Activated CD4-positive, alpha-beta T cell treated with anti-CD3 and anti-CD28 coated beads for 36 hours (primary cell): ENCODE measurements at regions not wholly inside any gene's neighbourhood (a gene's known extent, or its start where the extent isn't known, plus 50 kb on each side); places are given as distances from the start of the nearest gene placed in this dataset.

Source experiments
- ATAC-seq: fragments of 200-7000 bp; cut with Tn5 transposase; one replicate; pipeline ENCODE4 v1.10.0; 2021; ENCODE audit warnings: mild to moderate bottlenecking, moderate library complexity
- CTCF ChIA-PET: fragments of 350-600 bp; sonication (Branson Sonifier 250); formaldehyde crosslinking; loops from one replicate; lab custom pipeline; 2021; ENCODE audit warnings: antibody characterized with exemption; lab: Charles Lee
- POLR2A ChIA-PET: fragments of 350-600 bp; sonication (Branson Sonifier 250); formaldehyde crosslinking; loops from one replicate; lab custom pipeline; 2021; ENCODE audit warnings: antibody characterized with exemption, inconsistent platforms; lab: Charles Lee
- DNase-seq: peaks from one replicate; pipeline ENCODE4 v3.0.0-alpha.2; 2020
- H3K27ac Mint-ChIP-seq: one replicate; pipeline ENCODE4 v1.8.0; 2021; ENCODE audit warnings: mixed read lengths
- H3K27me3 Mint-ChIP-seq: one replicate; pipeline ENCODE4 v1.8.0; 2021; ENCODE audit warnings: mixed read lengths
- H3K36me3 Mint-ChIP-seq: one replicate; pipeline ENCODE4 v1.8.0; 2021; ENCODE audit warnings: low read depth, mixed read lengths
- H3K4me1 Mint-ChIP-seq: one replicate; pipeline ENCODE4 v1.8.0; 2021; ENCODE audit warnings: mixed read lengths
- H3K4me3 Mint-ChIP-seq: one replicate; pipeline ENCODE4 v1.8.0; 2021; ENCODE audit warnings: mild to moderate bottlenecking, moderate library complexity, mixed read lengths
- H3K9me3 Mint-ChIP-seq: one replicate; pipeline ENCODE4 v1.8.0; 2021; ENCODE audit warnings: low read depth, mixed read lengths
- intact Hi-C, 2 experiments: fragments of 100-400 bp; cut with DNase I in 1 of 2; cut with micrococcal nuclease in 1 of 2; formaldehyde crosslinking; loops; one replicate each; pipeline versions ENCODE4 v1.14.2 to v1.15.1; 2022 to 2024; cut with DNase I, micrococcal nuclease

- DNase-seq (no peak), ATAC-seq (no peak)
- POLR2A ChIA-PET, result no interaction called here
- no peak overlapping the region for H3K4me3 Mint-ChIP-seq
- H3K9me3 Mint-ChIP-seq, result peaks cover 19% of the 10 kb centered on the region
- no peaks in the 10 kb centered on the region for H3K4me1 Mint-ChIP-seq
- H3K27me3 Mint-ChIP-seq, result no peaks in the 10 kb centered on the region
- intact Hi-C loops, result no loop called here
- H3K36me3 Mint-ChIP-seq, result no peaks in the 10 kb centered on the region
- CTCF ChIA-PET, result interaction anchor here (0.6 kb wide), 1 partner anchor 22 kb away, joined by 3 read pairs; no protein-coding TSS in a partner anchor
- no peak overlapping the region for H3K27ac Mint-ChIP-seq
Measured at GRCh38 chr16:35480361-35480760, 2020.9 kb downstream of the TP53TG3F start.

GRCh38 chr16:35480988-35481387, 2021.6 kb downstream of the TP53TG3F start:
- no peak overlapping the region for H3K4me3 Mint-ChIP-seq
- ATAC-seq (no peak), DNase-seq (no peak)
- H3K27ac Mint-ChIP-seq, result no peak overlapping the region
- H3K9me3 Mint-ChIP-seq, result peaks cover 19% of the 10 kb centered on the region
- H3K36me3 Mint-ChIP-seq, result no peaks in the 10 kb centered on the region
- intact Hi-C loops, result no loop called here
- H3K27me3 Mint-ChIP-seq, result no peaks in the 10 kb centered on the region
- ChIA-PET POLR2A (no interaction called here), CTCF (no interaction called here)
- no peaks in the 10 kb centered on the region for H3K4me1 Mint-ChIP-seq

GRCh38 chr16:35485915-35486314, 2026.5 kb downstream of the TP53TG3F start:
- no peak overlapping the region for H3K27ac Mint-ChIP-seq
- no peaks in the 10 kb centered on the region for H3K4me1 Mint-ChIP-seq
- intact Hi-C loops, result no loop called here
- H3K27me3 Mint-ChIP-seq, result no peaks in the 10 kb centered on the region
- H3K4me3 Mint-ChIP-seq, result no peak overlapping the region
- ATAC-seq (no peak), DNase-seq (no peak)
- no peaks in the 10 kb centered on the region for H3K36me3 Mint-ChIP-seq
- ChIA-PET POLR2A (no interaction called here), CTCF (no interaction called here)
- peaks cover 25% of the 10 kb centered on the region for H3K9me3 Mint-ChIP-seq

GRCh38 chr16:35492225-35492624, 2032.8 kb downstream of the TP53TG3F start:
- POLR2A ChIA-PET, result no interaction called here
- no peak for ATAC-seq
- Mint-ChIP-seq H3K27me3 (no peaks in the 10 kb centered on the region), H3K27ac (no peak overlapping the region), H3K4me1 (no peaks in the 10 kb centered on the region), H3K4me3 (no peak overlapping the region), H3K36me3 (no peaks in the 10 kb centered on the region), H3K9me3 (peaks cover 27% of the 10 kb centered on the region)
- no peak for DNase-seq
- intact Hi-C loops, result no loop called here
- CTCF ChIA-PET, result no interaction called here

GRCh38 chr16:35497399-35497798, 2038.0 kb downstream of the TP53TG3F start:
- no peak overlapping the region for H3K27ac Mint-ChIP-seq
- intact Hi-C loops, result no loop called here
- POLR2A ChIA-PET, result no interaction called here

GRCh38 chr16:35506018-35506897, 2046.8 kb downstream of the TP53TG3F start:
- no peak overlapping the region for H3K27ac Mint-ChIP-seq
- no peak overlapping the region for H3K4me3 Mint-ChIP-seq
- POLR2A ChIA-PET, result no interaction called here
- CTCF ChIA-PET, result no interaction called here
- H3K36me3 Mint-ChIP-seq, result no peaks in the 10 kb centered on the region
- H3K9me3 Mint-ChIP-seq, result peaks cover 26% of the 10 kb centered on the region
- intact Hi-C loops, result no loop called here
- DNase-seq (no peak), ATAC-seq (no peak)
- no peaks in the 10 kb centered on the region for H3K4me1 Mint-ChIP-seq
- H3K27me3 Mint-ChIP-seq, result no peaks in the 10 kb centered on the region

More at GRCh38 chr16:35497399-35497798, 2038.0 kb downstream of the TP53TG3F start:
- Mint-ChIP-seq H3K9me3 (peaks cover 20% of the 10 kb centered on the region), H3K4me1 (no peaks in the 10 kb centered on the region), H3K4me3 (no peak overlapping the region), H3K27me3 (no peaks in the 10 kb centered on the region), H3K36me3 (no peaks in the 10 kb centered on the region)
- CTCF ChIA-PET, result no interaction called here
- DNase-seq, result no peak
- no peak for ATAC-seq

GRCh38 chr16:35506898-35507194, 2047.4 kb downstream of the TP53TG3F start:
- POLR2A ChIA-PET, result no interaction called here
- Mint-ChIP-seq H3K36me3 (no peaks in the 10 kb centered on the region), H3K27ac (no peak overlapping the region), H3K4me1 (no peaks in the 10 kb centered on the region), H3K4me3 (no peak overlapping the region), H3K9me3 (peaks cover 28% of the 10 kb centered on the region), H3K27me3 (no peaks in the 10 kb centered on the region)
- intact Hi-C loops, result no loop called here
- ATAC-seq (no peak), DNase-seq (no peak)
- CTCF ChIA-PET, result no interaction called here

- DNase-seq (no peak), ATAC-seq (no peak)
- H3K9me3 Mint-ChIP-seq, result peaks cover 25% of the 10 kb centered on the region
- no peak overlapping the region for H3K4me3 Mint-ChIP-seq
- intact Hi-C loops, result loop anchor here in 1 of 2 experiments (5.0 kb wide), 1 partner anchor 42 kb away; no protein-coding TSS in a partner anchor
- CTCF ChIA-PET, result no interaction called here
- H3K27ac Mint-ChIP-seq, result no peak overlapping the region
- H3K4me1 Mint-ChIP-seq, result no peaks in the 10 kb centered on the region
- POLR2A ChIA-PET, result no interaction called here
- no peaks in the 10 kb centered on the region for H3K27me3 Mint-ChIP-seq
- no peaks in the 10 kb centered on the region for H3K36me3 Mint-ChIP-seq
Measured at GRCh38 chr16:35510701-35511100, 2051.3 kb downstream of the TP53TG3F start.

- ChIA-PET POLR2A (no interaction called here), CTCF (no interaction called here)
- Mint-ChIP-seq H3K36me3 (no peaks in the 10 kb centered on the region), H3K27me3 (no peaks in the 10 kb centered on the region), H3K4me3 (no peak overlapping the region), H3K27ac (no peak overlapping the region), H3K9me3 (peaks cover 17% of the 10 kb centered on the region), H3K4me1 (no peaks in the 10 kb centered on the region)
- DNase-seq, result no peak
- intact Hi-C loops, result no loop called here
- no peak for ATAC-seq
Measured at GRCh38 chr16:35516551-35516950, 2057.1 kb downstream of the TP53TG3F start.

GRCh38 chr16:35516971-35517370, 2057.6 kb downstream of the TP53TG3F start:
- Mint-ChIP-seq H3K4me3 (no peak overlapping the region), H3K36me3 (no peaks in the 10 kb centered on the region), H3K9me3 (peaks cover 19% of the 10 kb centered on the region), H3K27ac (no peak overlapping the region), H3K4me1 (no peaks in the 10 kb centered on the region), H3K27me3 (no peaks in the 10 kb centered on the region)
- no peak for ATAC-seq
- ChIA-PET POLR2A (no interaction called here), CTCF (no interaction called here)
- intact Hi-C loops, result no loop called here
- no peak for DNase-seq

- H3K4me3 Mint-ChIP-seq, result no peak overlapping the region
- CTCF ChIA-PET, result no interaction called here
Measured at GRCh38 chr16:35523991-35524390, 2064.6 kb downstream of the TP53TG3F start.

GRCh38 chr16:35525979-35526590, 2066.7 kb downstream of the TP53TG3F start:
- DNase-seq (no peak), ATAC-seq (no peak)
- intact Hi-C loops, result no loop called here
- H3K36me3 Mint-ChIP-seq, result no peaks in the 10 kb centered on the region
- H3K27me3 Mint-ChIP-seq, result no peaks in the 10 kb centered on the region
- H3K4me3 Mint-ChIP-seq, result no peak overlapping the region
- ChIA-PET POLR2A (no interaction called here), CTCF (no interaction called here)
- no peaks in the 10 kb centered on the region for H3K4me1 Mint-ChIP-seq
- no peak overlapping the region for H3K27ac Mint-ChIP-seq
- H3K9me3 Mint-ChIP-seq, result peaks cover 21% of the 10 kb centered on the region

More at GRCh38 chr16:35523991-35524390, 2064.6 kb downstream of the TP53TG3F start:
- POLR2A ChIA-PET, result no interaction called here
- H3K36me3 Mint-ChIP-seq, result no peaks in the 10 kb centered on the region
- no peak for DNase-seq
- ATAC-seq, result no peak
- no peaks in the 10 kb centered on the region for H3K4me1 Mint-ChIP-seq
- no peak overlapping the region for H3K27ac Mint-ChIP-seq
- intact Hi-C loops, result no loop called here
- no peaks in the 10 kb centered on the region for H3K27me3 Mint-ChIP-seq
- H3K9me3 Mint-ChIP-seq, result peaks cover 22% of the 10 kb centered on the region
